ENCODE measurements at regions not wholly inside any gene's neighbourhood (a gene's known extent, or its start where the extent isn't known, plus 50 kb on each side); places are given as distances from the start of the nearest gene placed in this dataset.
"Not testable (repeated sequence)": the region's sequence is repeated elsewhere in the genome, so short reads cannot be mapped to it uniquely, and the experiment has no call there.

DNA sequence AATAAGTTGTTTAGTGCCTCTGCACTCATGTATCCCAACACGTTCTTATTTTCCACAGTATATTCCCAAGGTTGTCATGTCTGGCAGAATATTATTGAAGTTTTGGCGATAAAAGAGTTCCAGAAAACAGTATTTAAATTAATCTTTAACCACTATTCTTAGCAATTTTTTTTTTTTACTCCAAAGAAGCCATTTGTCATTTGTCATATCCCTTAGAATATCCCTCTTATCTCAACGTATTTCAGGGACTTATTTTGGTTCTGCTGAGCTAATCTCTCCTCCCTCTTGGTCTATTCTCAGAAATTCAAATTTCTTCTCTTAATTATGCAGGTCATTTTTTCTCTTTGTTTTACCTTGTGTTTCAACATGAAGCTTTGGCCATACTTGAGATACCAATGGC lies 643.4 kb downstream of the ANKRD7 start:
- no peak overlapping the region for H3K27ac ChIP-seq
- intact Hi-C loops (cut with micrococcal nuclease; ENCODE audit: unreplicated experiment), result no loop called here
- no peak for DNase-seq
- H3K79me2 ChIP-seq (ENCODE audit: low read depth), result no peaks in the 10 kb centered on the region
- CTCF ChIA-PET, result no interaction called here
- no peaks in the 10 kb centered on the region for H3F3A ChIP-seq (ENCODE audit: insufficient read depth, low read depth)
- no peak overlapping the region for H3K4me2 ChIP-seq
- TF ChIP-seq, protein P1, sequence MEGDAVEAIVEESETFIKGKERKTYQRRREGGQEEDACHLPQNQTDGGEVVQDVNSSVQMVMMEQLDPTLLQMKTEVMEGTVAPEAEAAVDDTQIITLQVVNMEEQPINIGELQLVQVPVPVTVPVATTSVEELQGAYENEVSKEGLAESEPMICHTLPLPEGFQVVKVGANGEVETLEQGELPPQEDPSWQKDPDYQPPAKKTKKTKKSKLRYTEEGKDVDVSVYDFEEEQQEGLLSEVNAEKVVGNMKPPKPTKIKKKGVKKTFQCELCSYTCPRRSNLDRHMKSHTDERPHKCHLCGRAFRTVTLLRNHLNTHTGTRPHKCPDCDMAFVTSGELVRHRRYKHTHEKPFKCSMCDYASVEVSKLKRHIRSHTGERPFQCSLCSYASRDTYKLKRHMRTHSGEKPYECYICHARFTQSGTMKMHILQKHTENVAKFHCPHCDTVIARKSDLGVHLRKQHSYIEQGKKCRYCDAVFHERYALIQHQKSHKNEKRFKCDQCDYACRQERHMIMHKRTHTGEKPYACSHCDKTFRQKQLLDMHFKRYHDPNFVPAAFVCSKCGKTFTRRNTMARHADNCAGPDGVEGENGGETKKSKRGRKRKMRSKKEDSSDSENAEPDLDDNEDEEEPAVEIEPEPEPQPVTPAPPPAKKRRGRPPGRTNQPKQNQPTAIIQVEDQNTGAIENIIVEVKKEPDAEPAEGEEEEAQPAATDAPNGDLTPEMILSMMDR (conservative IDR thresholded peaks at IDR 0.05), result no peak
- no peak for TF ChIP-seq EZH2 (IDR thresholded peaks at IDR 0.05; ENCODE audit: low read depth)
- no peaks in the 10 kb centered on the region for H3K27me3 ChIP-seq (ENCODE audit: insufficient read depth, low read depth)
- no peaks in the 10 kb centered on the region for H3K36me3 ChIP-seq (ENCODE audit: low read depth)
- H3K9me2 ChIP-seq (ENCODE audit: insufficient read depth), result no peaks in the 10 kb centered on the region
- no peaks in the 10 kb centered on the region for H3K9me3 ChIP-seq (ENCODE audit: insufficient read depth, low read depth)
- no peaks in the 10 kb centered on the region for H3K4me1 ChIP-seq (replicated peaks; ENCODE audit: insufficient read depth)
- no peak overlapping the region for H3K4me3 ChIP-seq
- POLR2A ChIA-PET (ENCODE audit: unreplicated experiment), result no interaction called here
- H2AFZ ChIP-seq, result no peak overlapping the region
- no peaks in the 10 kb centered on the region for H4K20me1 ChIP-seq (ENCODE audit: insufficient read depth)
- no TSS peak for BruUV-seq (replicated peaks)

DNA sequence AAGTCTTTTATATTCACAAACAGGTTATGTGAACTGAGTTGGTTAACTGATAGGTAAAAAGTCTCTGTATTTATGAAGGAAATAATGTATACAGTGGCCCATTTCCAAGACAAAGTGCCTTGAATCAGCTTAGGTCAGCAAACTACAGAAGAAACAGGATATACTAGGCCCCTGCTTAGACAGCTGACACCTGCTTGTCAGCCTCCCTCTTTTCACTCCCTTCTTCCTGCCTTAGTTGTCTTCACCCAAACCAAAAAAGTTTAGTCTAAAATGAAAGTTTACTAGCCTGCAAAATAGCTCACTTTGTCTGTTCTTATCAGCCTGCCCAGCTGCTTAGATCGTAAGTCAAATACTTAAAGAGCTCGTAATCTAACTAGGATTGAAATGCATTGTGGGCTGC lies 644.6 kb downstream of the ANKRD7 start:
- H3F3A ChIP-seq (ENCODE audit: insufficient read depth, low read depth); H3K4me2 ChIP-seq; intact Hi-C loops (cut with micrococcal nuclease; ENCODE audit: unreplicated experiment); POLR2A ChIA-PET (ENCODE audit: unreplicated experiment); H3K79me2 ChIP-seq (ENCODE audit: low read depth); H3K27me3 ChIP-seq (ENCODE audit: insufficient read depth, low read depth); H3K9me2 ChIP-seq (ENCODE audit: insufficient read depth); CTCF ChIA-PET; H2AFZ ChIP-seq; H3K9me3 ChIP-seq (ENCODE audit: insufficient read depth, low read depth); H3K36me3 ChIP-seq (ENCODE audit: low read depth); H4K20me1 ChIP-seq (ENCODE audit: insufficient read depth); H3K4me3 ChIP-seq; BruUV-seq (replicated peaks); H3K4me1 ChIP-seq (replicated peaks; ENCODE audit: insufficient read depth); DNase-seq; H3K27ac ChIP-seq: not testable (repeated sequence)

DNA sequence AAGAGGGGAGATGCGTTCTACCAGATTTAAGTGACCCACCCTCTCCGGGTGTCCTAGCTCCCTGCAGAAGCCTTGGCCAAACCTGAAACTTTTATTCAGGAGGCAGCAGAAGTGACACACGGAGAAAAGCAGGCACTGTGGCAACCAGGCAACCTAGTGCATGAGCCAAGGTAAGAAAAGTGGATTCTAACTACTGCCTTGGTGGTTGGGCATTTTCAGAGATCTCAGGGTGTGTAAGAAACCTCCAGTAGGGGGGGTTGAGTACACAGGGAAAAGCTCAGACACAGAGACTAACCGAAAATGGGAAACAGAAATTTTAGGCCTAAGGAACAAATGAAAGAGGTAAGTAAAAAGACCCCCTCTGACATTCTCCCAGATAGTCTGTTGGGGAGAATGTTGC lies 645.7 kb downstream of the ANKRD7 start:
- no peaks in the 10 kb centered on the region for H3K9me3 ChIP-seq (ENCODE audit: insufficient read depth, low read depth)
- H3K9me2 ChIP-seq (ENCODE audit: insufficient read depth), result no peaks in the 10 kb centered on the region
- H4K20me1 ChIP-seq (ENCODE audit: insufficient read depth), result no peaks in the 10 kb centered on the region
- no peaks in the 10 kb centered on the region for H3F3A ChIP-seq (ENCODE audit: insufficient read depth, low read depth)
- intact Hi-C loops (cut with micrococcal nuclease; ENCODE audit: unreplicated experiment), result no loop called here
- H3K4me1 ChIP-seq (replicated peaks; ENCODE audit: insufficient read depth), result no peaks in the 10 kb centered on the region
- no peak overlapping the region for H3K27ac ChIP-seq
- DNase-seq, result no peak
- BruUV-seq (replicated peaks), result no TSS peak
- no peak overlapping the region for H3K4me2 ChIP-seq
- H3K27me3 ChIP-seq (ENCODE audit: insufficient read depth, low read depth), result no peaks in the 10 kb centered on the region
- H3K36me3 ChIP-seq (ENCODE audit: low read depth), result no peaks in the 10 kb centered on the region
- H3K79me2 ChIP-seq (ENCODE audit: low read depth), result no peaks in the 10 kb centered on the region
- no peak for TF ChIP-seq EZH2 (IDR thresholded peaks at IDR 0.05; ENCODE audit: low read depth)
- TF ChIP-seq, protein P1 (conservative IDR thresholded peaks at IDR 0.05), result no peak; the same call in 1 of the 2 replicates
- H3K4me3 ChIP-seq, result no peak overlapping the region
- CTCF ChIA-PET, result interaction anchor here (0.6 kb wide), 1 partner anchor 1739 kb away, joined by 3 read pairs; no protein-coding TSS in a partner anchor
- POLR2A ChIA-PET (ENCODE audit: unreplicated experiment), result no interaction called here
- H2AFZ ChIP-seq, result no peak overlapping the region

DNA sequence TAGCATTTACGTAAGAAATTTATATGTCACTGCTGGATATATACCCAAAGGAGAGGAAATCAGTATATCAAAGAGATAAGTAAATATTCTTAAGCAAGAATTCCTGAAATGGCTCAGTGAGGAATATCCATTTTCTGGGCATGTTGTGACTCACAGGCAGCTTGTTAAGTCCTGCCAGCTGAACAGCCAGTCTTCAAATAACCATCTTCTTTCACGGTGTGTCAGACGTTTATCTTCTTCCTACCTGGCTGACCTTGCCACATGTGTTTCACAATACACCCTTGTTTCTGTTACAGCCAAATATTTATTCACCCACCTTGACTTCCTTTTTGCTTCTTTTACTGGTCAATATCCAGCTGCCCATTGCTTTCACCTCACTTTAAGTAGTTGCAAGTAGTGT lies 648.1 kb downstream of the ANKRD7 start:
- Histone ChIP-seq H3K36me3 (ENCODE audit: low read depth) (no peaks in the 10 kb centered on the region), H3K27me3 (ENCODE audit: insufficient read depth, low read depth) (no peaks in the 10 kb centered on the region), H3K4me3 (no peak overlapping the region), H3K9me3 (ENCODE audit: insufficient read depth, low read depth) (no peaks in the 10 kb centered on the region), H3K79me2 (ENCODE audit: low read depth) (no peaks in the 10 kb centered on the region), H4K20me1 (ENCODE audit: insufficient read depth) (no peaks in the 10 kb centered on the region), H3F3A (ENCODE audit: insufficient read depth, low read depth) (no peaks in the 10 kb centered on the region), H2AFZ (no peak overlapping the region), H3K27ac (no peak overlapping the region), H3K9me2 (ENCODE audit: insufficient read depth) (no peaks in the 10 kb centered on the region), H3K4me2 (no peak overlapping the region), H3K4me1 (replicated peaks; ENCODE audit: insufficient read depth) (no peaks in the 10 kb centered on the region)
- no peak for DNase-seq
- POLR2A ChIA-PET (ENCODE audit: unreplicated experiment), result no interaction called here
- intact Hi-C loops (cut with micrococcal nuclease; ENCODE audit: unreplicated experiment), result no loop called here
- CTCF ChIA-PET, result no interaction called here
- no TSS peak for BruUV-seq (replicated peaks)
- TF ChIP-seq, protein P1 (conservative IDR thresholded peaks at IDR 0.05), result no peak
- no peak for TF ChIP-seq EZH2 (IDR thresholded peaks at IDR 0.05; ENCODE audit: low read depth)
